ENCODE measurements at regions not wholly inside any gene's neighbourhood (a gene's known extent, or its start where the extent isn't known, plus 50 kb on each side); places are given as distances from the start of the nearest gene placed in this dataset.

GRCh38 chr11:22510010-22510409 lies 115.6 kb downstream of the FANCF start:
- Histone ChIP-seq H3K9ac (ENCODE audit: low read depth in 1 of 2, low read length in 2 of 2) (no peak overlapping the region), H3K4me3 (ENCODE audit: low read depth in 1 of 2, low read length in 2 of 2) (no peak overlapping the region), H3K36me3 (ENCODE audit: control insufficient read depth in 1 of 2, insufficient read depth in 2 of 2, low read length in 2 of 2) (no peaks in the 10 kb centered on the region), H3K27ac (ENCODE audit: low read depth, low read length) (no peak overlapping the region), H3K9me3 (ENCODE audit: control insufficient read depth in 1 of 2, low read length in 2 of 2) (no peaks in the 10 kb centered on the region), H3K27me3 (ENCODE audit: control insufficient read depth in 1 of 2, insufficient read depth in 2 of 2, low read length in 2 of 2) (no peaks in the 10 kb centered on the region), H3K4me1 (ENCODE audit: control insufficient read depth in 1 of 2, insufficient read depth in 2 of 2, low read length in 2 of 2) (no peaks in the 10 kb centered on the region)

GRCh38 chr11:22508665-22509064 lies 117.0 kb downstream of the FANCF start:
- Histone ChIP-seq H3K4me3 (ENCODE audit: low read depth in 1 of 2, low read length in 2 of 2) (no peak overlapping the region), H3K9ac (ENCODE audit: low read depth in 1 of 2, low read length in 2 of 2) (no peak overlapping the region), H3K27me3 (ENCODE audit: control insufficient read depth in 1 of 2, insufficient read depth in 2 of 2, low read length in 2 of 2) (no peaks in the 10 kb centered on the region), H3K36me3 (ENCODE audit: control insufficient read depth in 1 of 2, insufficient read depth in 2 of 2, low read length in 2 of 2) (no peaks in the 10 kb centered on the region), H3K27ac (ENCODE audit: low read depth, low read length) (no peak overlapping the region), H3K9me3 (ENCODE audit: control insufficient read depth in 1 of 2, low read length in 2 of 2) (no peaks in the 10 kb centered on the region), H3K4me1 (ENCODE audit: control insufficient read depth in 1 of 2, insufficient read depth in 2 of 2, low read length in 2 of 2) (no peaks in the 10 kb centered on the region)

- Histone ChIP-seq H3K9ac (ENCODE audit: low read depth in 1 of 2, low read length in 2 of 2) (no peak overlapping the region), H3K27me3 (ENCODE audit: control insufficient read depth in 1 of 2, insufficient read depth in 2 of 2, low read length in 2 of 2) (no peaks in the 10 kb centered on the region), H3K4me3 (ENCODE audit: low read depth in 1 of 2, low read length in 2 of 2) (no peak overlapping the region), H3K4me1 (ENCODE audit: control insufficient read depth in 1 of 2, insufficient read depth in 2 of 2, low read length in 2 of 2) (no peaks in the 10 kb centered on the region), H3K36me3 (ENCODE audit: control insufficient read depth in 1 of 2, insufficient read depth in 2 of 2, low read length in 2 of 2) (no peaks in the 10 kb centered on the region), H3K9me3 (ENCODE audit: control insufficient read depth in 1 of 2, low read length in 2 of 2) (no peaks in the 10 kb centered on the region), H3K27ac (ENCODE audit: low read depth, low read length) (no peak overlapping the region)
Observed at GRCh38 chr11:22497474-22497873, 128.1 kb downstream of the FANCF start.

- H3K4me1 ChIP-seq (ENCODE audit: control insufficient read depth in 1 of 2, insufficient read depth in 2 of 2, low read length in 2 of 2), result no peaks in the 10 kb centered on the region
- no peak overlapping the region for H3K27ac ChIP-seq (ENCODE audit: low read depth, low read length)
- no peaks in the 10 kb centered on the region for H3K27me3 ChIP-seq (ENCODE audit: control insufficient read depth in 1 of 2, insufficient read depth in 2 of 2, low read length in 2 of 2)
- H3K4me3 ChIP-seq (ENCODE audit: low read depth in 1 of 2, low read length in 2 of 2), result no peak overlapping the region
- H3K36me3 ChIP-seq (ENCODE audit: control insufficient read depth in 1 of 2, insufficient read depth in 2 of 2, low read length in 2 of 2), result no peaks in the 10 kb centered on the region
- H3K9me3 ChIP-seq (ENCODE audit: control insufficient read depth in 1 of 2, low read length in 2 of 2), result no peaks in the 10 kb centered on the region
- no peak overlapping the region for H3K9ac ChIP-seq (ENCODE audit: low read depth in 1 of 2, low read length in 2 of 2)
Observed at GRCh38 chr11:22491555-22492225, 133.9 kb downstream of the FANCF start.

- no peak overlapping the region for H3K27ac ChIP-seq (ENCODE audit: low read depth, low read length)
- H3K9me3 ChIP-seq (ENCODE audit: control insufficient read depth in 1 of 2, low read length in 2 of 2), result no peaks in the 10 kb centered on the region
- no peaks in the 10 kb centered on the region for H3K36me3 ChIP-seq (ENCODE audit: control insufficient read depth in 1 of 2, insufficient read depth in 2 of 2, low read length in 2 of 2)
- H3K4me3 ChIP-seq (ENCODE audit: low read depth in 1 of 2, low read length in 2 of 2), result no peak overlapping the region
- H3K9ac ChIP-seq (ENCODE audit: low read depth in 1 of 2, low read length in 2 of 2), result no peak overlapping the region
- no peaks in the 10 kb centered on the region for H3K4me1 ChIP-seq (ENCODE audit: control insufficient read depth in 1 of 2, insufficient read depth in 2 of 2, low read length in 2 of 2)
- H3K27me3 ChIP-seq (ENCODE audit: control insufficient read depth in 1 of 2, insufficient read depth in 2 of 2, low read length in 2 of 2), result no peaks in the 10 kb centered on the region
Observed at GRCh38 chr11:22479971-22480720, 142.0 kb downstream of the SLC17A6 start.

- H3K9ac ChIP-seq (ENCODE audit: low read depth in 1 of 2, low read length in 2 of 2), result no peak overlapping the region
- no peaks in the 10 kb centered on the region for H3K27me3 ChIP-seq (ENCODE audit: control insufficient read depth in 1 of 2, insufficient read depth in 2 of 2, low read length in 2 of 2)
- H3K4me3 ChIP-seq (ENCODE audit: low read depth in 1 of 2, low read length in 2 of 2), result no peak overlapping the region
- no peaks in the 10 kb centered on the region for H3K9me3 ChIP-seq (ENCODE audit: control insufficient read depth in 1 of 2, low read length in 2 of 2)
- H3K36me3 ChIP-seq (ENCODE audit: control insufficient read depth in 1 of 2, insufficient read depth in 2 of 2, low read length in 2 of 2), result no peaks in the 10 kb centered on the region
- no peak overlapping the region for H3K27ac ChIP-seq (ENCODE audit: low read depth, low read length)
- H3K4me1 ChIP-seq (ENCODE audit: control insufficient read depth in 1 of 2, insufficient read depth in 2 of 2, low read length in 2 of 2), result no peaks in the 10 kb centered on the region
Observed at GRCh38 chr11:22479208-22479607, 141.0 kb downstream of the SLC17A6 start.

- Histone ChIP-seq H3K27me3 (ENCODE audit: control insufficient read depth in 1 of 2, insufficient read depth in 2 of 2, low read length in 2 of 2) (no peaks in the 10 kb centered on the region), H3K9me3 (ENCODE audit: control insufficient read depth in 1 of 2, low read length in 2 of 2) (no peaks in the 10 kb centered on the region), H3K27ac (ENCODE audit: low read depth, low read length) (no peak overlapping the region), H3K9ac (ENCODE audit: low read depth in 1 of 2, low read length in 2 of 2) (no peak overlapping the region), H3K36me3 (ENCODE audit: control insufficient read depth in 1 of 2, insufficient read depth in 2 of 2, low read length in 2 of 2) (no peaks in the 10 kb centered on the region), H3K4me3 (ENCODE audit: low read depth in 1 of 2, low read length in 2 of 2) (no peak overlapping the region), H3K4me1 (ENCODE audit: control insufficient read depth in 1 of 2, insufficient read depth in 2 of 2, low read length in 2 of 2) (no peaks in the 10 kb centered on the region)
Observed at GRCh38 chr11:22478169-22478568, 140.0 kb downstream of the SLC17A6 start.

- Histone ChIP-seq H3K9ac (ENCODE audit: low read depth in 1 of 2, low read length in 2 of 2) (no peak overlapping the region), H3K4me3 (ENCODE audit: low read depth in 1 of 2, low read length in 2 of 2) (no peak overlapping the region), H3K9me3 (ENCODE audit: control insufficient read depth in 1 of 2, low read length in 2 of 2) (no peaks in the 10 kb centered on the region), H3K27me3 (ENCODE audit: control insufficient read depth in 1 of 2, insufficient read depth in 2 of 2, low read length in 2 of 2) (no peaks in the 10 kb centered on the region), H3K27ac (ENCODE audit: low read depth, low read length) (no peak overlapping the region), H3K36me3 (ENCODE audit: control insufficient read depth in 1 of 2, insufficient read depth in 2 of 2, low read length in 2 of 2) (no peaks in the 10 kb centered on the region), H3K4me1 (ENCODE audit: control insufficient read depth in 1 of 2, insufficient read depth in 2 of 2, low read length in 2 of 2) (no peaks in the 10 kb centered on the region)
Observed at GRCh38 chr11:22477312-22477711, 139.1 kb downstream of the SLC17A6 start.

GRCh38 chr11:22476589-22476988 lies 138.4 kb downstream of the SLC17A6 start:
- Histone ChIP-seq H3K27me3 (ENCODE audit: control insufficient read depth in 1 of 2, insufficient read depth in 2 of 2, low read length in 2 of 2) (no peaks in the 10 kb centered on the region), H3K9ac (ENCODE audit: low read depth in 1 of 2, low read length in 2 of 2) (no peak overlapping the region), H3K9me3 (ENCODE audit: control insufficient read depth in 1 of 2, low read length in 2 of 2) (no peaks in the 10 kb centered on the region), H3K4me1 (ENCODE audit: control insufficient read depth in 1 of 2, insufficient read depth in 2 of 2, low read length in 2 of 2) (no peaks in the 10 kb centered on the region), H3K36me3 (ENCODE audit: control insufficient read depth in 1 of 2, insufficient read depth in 2 of 2, low read length in 2 of 2) (no peaks in the 10 kb centered on the region), H3K27ac (ENCODE audit: low read depth, low read length) (no peak overlapping the region), H3K4me3 (ENCODE audit: low read depth in 1 of 2, low read length in 2 of 2) (no peak overlapping the region)

GRCh38 chr11:22474616-22475015 lies 136.4 kb downstream of the SLC17A6 start:
- Histone ChIP-seq H3K9ac (ENCODE audit: low read depth in 1 of 2, low read length in 2 of 2) (no peak overlapping the region), H3K4me1 (ENCODE audit: control insufficient read depth in 1 of 2, insufficient read depth in 2 of 2, low read length in 2 of 2) (no peaks in the 10 kb centered on the region), H3K4me3 (ENCODE audit: low read depth in 1 of 2, low read length in 2 of 2) (no peak overlapping the region), H3K9me3 (ENCODE audit: control insufficient read depth in 1 of 2, low read length in 2 of 2) (no peaks in the 10 kb centered on the region), H3K27me3 (ENCODE audit: control insufficient read depth in 1 of 2, insufficient read depth in 2 of 2, low read length in 2 of 2) (no peaks in the 10 kb centered on the region), H3K27ac (ENCODE audit: low read depth, low read length) (no peak overlapping the region), H3K36me3 (ENCODE audit: control insufficient read depth in 1 of 2, insufficient read depth in 2 of 2, low read length in 2 of 2) (no peaks in the 10 kb centered on the region)

All from duodenal mucosa (tissue), 2 donors.